C1 segment of cervical spinal cord (tissue), 14 donors: ENCODE measurements at regions not wholly inside any gene's neighbourhood (a gene's known extent, or its start where the extent isn't known, plus 50 kb on each side); places are given as distances from the start of the nearest gene placed in this dataset.
A peak's percentile ranks its signal among the peaks of the same experiment; 100 is the strongest.

ENCODE experiments used
- DNase-seq, 14 donors: peaks; one replicate each; lab custom pipeline; 2025; lab: John Stamatoyannopoulos, UW

DNA sequence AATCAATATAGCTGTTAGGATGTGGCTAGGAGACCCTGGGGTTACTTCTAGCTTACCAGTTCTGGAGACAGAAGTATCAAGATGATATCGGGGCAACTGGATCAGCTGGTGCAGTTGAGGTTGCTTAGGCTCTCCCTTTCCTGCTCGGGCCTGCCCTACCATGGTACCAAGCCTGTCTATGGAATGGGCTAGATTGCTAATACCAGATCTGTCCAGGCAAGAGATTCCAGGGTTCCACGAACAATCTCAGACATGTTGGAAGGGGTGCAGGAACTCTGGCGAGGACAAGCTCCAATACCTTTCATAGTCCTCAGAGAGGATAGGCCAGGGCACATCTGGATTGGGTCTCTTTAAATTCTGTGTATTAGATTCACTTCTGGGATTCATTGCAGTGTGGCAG lies 53.8 kb downstream of the ADM start:
- DNase-seq = no peak

DNA sequence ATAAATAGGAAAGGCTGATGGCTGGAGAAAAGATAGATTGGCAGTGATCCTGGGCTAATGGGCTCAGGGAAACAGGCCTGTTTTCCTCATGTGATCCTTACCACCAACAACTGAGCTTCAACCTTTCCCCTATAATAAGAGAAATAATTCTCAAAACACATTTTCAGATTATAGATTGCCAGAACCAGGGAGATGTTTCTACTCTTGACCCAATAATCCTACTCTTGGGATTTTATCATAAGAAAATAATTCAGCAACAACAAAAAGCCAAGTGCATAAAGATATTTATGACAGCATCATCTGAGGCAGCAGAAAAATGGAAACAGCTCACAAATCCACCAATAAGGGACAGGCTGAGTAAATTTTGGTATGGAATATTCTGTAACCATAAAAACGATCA lies 54.3 kb downstream of the ADM start:
- no peak for DNase-seq

DNA sequence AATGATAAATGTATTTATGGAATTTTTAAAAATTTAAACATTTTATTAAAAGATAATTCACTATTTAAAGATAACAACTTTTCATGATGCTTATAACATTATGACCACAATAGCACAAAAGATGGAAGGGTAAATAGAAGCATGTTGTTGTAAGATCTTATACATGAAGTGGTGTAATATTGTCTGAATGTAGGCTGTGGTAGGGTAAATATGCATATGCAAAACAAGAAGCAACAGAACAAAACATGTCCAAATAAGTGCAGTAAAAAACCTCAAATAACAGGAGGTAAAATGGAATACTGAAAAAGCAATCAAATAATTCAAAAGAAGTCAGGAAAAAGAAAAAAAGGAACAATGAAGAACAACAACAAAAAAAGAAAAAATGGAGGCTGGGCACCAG lies 56.0 kb downstream of the ADM start:
- no peak for DNase-seq

DNA sequence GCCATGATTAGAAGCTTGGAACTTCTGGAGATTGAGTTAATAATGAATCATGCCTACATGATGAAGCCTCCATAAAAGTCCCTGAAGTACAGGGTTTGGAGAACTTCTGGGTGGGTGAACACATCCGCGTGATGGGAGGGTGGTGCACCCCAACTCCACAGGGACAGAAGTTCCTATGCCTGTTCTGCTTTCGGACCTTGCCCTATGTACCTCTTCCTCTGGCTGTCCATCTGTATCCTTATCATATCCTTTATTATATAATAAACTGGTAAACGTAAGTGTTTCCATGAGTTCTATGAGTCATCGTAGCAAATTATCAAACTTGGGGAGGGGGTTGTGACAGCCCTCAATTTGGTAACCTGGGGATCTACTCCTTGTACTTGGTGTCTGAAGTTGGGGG lies 60.2 kb downstream of the ADM start:
- no peak for DNase-seq

DNA sequence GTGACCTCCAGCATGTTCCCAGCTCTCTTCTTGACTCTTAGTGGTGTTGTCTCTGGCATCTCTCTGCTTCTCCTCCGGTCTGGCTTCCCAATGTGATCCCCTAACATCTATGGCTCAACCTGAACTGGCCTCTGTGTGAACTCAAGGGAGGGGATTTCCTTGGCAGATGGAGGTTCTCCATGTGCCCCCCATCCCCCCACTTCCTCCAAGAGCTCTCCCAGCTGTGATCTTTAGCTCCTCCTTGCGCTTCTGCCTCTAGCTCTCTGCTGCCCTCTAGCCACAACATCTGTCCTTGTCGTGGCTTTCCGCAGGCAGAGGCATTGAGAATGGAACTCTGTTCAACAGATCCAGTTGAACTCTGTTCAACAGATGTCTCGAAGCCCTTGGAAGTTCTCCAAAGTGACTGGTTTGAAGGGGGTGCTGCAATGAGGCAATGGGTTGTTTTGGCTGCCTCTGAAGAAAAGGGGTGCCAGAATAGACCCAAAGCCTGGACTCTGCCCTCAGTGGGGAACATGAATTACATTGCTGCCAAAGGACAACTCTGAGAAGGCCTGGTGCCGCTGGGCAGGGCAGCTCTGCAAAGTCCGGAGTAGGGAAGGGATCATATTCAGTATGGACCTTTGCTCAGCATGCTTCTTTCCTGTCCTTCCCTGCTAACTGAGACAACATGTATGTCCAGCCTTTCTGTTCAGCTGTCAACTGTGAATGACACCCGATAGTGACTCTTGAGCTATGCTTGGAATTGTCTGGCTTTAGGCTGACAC lies 61.9 kb downstream of the ADM start:
- peak in 11 of 14 donors; percentile 9 to 63 (median 45) for DNase-seq

DNA sequence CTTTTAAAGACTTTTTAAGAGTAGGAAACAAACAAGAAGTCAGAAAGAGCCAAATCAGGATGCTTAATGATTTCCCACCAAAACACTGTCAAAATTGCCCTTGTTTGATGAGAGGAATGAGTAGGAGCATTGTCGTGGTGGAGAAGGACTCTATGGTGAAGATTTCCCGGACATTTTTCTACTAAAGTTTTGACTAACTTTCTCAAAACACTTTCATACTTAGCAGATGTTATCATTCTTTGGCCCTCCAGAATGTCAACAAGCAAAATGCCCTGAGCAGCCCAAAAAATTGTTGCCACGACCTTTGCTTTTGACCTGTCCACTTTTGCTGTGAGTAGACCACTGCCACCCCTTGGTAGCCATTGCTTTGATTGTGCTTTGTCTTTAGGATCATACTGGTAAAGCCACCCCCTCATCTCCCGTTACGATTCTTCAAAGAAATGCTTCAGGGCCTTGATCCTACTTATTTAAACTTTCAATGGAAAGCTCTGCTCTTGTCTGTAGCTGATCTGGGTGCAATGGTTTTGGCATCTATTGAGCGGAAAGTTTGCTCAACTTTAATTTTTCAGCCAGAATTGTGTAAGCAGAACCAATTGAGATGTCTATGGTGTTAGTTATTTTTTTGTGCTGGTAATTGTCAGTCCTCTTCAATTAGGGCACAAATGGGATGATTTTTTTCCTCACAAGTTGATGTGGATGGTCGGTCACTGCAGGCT lies 67.2 kb downstream of the ADM start:
- DNase-seq = no peak

DNA sequence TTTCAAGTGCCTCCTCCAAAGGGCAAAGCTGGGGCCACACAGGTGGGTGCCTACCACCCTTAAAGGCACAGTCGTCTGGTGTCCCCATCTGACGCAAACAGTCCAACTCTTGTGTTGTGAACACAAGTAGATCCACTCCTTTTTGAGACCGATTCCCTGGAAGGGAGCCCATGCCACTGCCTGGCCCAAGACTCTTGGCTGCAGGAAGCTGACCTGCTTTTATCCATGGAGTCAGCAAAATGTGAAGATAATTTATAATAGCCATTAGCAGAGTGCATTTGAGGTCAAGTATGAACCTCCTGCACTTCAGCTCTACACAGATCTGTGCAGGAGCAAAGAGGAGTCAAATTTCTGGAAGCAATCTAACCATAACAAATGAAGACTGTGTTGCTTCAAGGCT lies 68.5 kb downstream of the ADM start:
- peak in 2 of 14 donors; percentile 20 to 22 for DNase-seq

DNA sequence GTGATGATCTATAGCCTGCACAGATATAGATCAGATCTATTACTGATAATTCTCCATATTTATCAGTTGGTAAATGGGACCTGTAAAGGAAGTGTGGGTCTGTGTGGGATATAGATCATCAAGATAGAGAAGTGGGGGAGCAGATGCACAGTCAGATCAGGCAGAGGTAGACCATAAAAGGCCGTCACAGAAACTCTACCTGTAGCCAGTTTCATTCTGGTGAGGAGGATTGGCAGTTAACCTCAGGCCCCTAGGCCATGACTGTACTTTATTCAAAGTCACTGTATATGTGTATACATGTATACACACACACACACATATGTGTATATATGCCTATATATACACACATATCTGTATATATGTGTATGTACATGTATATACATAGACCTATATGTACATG lies 69.1 kb downstream of the ADM start:
- DNase-seq = no peak

DNA sequence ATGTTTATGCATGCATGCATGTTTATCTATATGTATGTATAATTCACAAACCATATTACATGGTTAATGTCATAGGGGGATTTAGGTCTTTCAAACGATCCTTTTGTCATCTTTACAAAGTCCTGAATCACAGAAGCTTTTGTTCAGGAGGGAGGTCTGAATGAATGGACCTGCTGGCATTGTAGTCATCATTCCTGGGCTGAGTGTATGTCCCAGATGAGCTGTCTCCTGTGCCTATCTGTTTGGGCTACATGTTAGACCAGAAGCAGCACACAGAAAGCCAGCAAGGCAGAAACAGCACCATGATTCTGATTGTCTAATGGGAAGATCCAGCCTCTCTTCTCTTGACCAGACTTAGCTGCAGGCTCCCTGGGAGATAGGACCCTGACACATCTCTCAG lies 69.5 kb downstream of the ADM start:
- DNase-seq = no peak

DNA sequence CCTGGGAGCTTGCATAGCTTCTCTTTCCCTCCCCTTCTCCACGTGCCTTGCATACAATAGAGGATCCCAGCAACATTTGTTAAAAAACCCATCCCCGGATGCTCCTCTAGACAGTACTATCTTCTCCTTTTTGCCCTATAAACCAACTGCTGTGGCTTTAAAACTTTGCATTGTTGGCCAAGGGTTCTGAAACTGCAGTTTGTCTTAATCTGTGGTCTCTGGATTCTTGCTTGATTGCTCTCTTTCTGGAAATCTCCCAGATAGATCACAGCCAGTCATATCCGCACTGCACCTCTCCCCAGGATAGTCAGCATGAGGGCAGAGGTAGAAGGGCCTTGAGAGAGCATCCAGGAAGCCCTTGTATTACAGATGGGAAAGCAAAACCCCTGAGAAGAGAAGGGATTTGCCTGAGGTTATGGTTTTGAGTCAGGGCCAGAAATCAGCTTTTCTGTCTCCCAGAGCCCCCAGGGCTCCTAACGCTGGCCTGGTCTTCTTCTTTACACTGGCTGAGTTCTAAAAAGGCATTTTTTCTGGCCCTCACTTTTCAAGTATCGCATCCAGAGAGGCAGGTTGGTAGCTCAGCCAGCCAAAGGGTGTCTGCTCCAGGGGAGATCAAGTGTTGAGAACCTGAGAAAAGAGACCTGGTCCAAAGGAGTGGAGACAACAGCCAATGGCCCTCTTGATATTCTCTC lies 70.6 kb downstream of the ADM start:
- DNase-seq = no peak

DNA sequence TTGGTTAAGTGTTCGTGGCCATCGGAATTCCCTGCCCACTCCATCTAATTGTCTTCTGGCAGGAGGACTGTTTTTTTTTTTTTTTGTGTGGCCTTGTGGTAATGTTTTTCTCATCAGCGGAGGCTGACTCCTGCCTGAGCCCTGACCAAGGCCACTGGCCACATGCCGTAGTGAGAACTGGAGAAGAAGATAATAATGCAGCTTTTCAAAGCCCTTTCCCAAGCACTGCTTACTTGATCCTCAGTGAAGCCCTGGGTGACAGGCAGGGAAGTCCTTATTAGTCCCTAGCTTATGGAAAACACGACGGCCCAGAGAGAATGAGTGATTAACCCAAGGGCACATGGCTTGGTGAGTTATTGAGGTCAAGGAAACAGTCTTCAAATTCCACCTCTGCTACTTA lies 71.2 kb downstream of the ADM start:
- DNase-seq = no peak

DNA sequence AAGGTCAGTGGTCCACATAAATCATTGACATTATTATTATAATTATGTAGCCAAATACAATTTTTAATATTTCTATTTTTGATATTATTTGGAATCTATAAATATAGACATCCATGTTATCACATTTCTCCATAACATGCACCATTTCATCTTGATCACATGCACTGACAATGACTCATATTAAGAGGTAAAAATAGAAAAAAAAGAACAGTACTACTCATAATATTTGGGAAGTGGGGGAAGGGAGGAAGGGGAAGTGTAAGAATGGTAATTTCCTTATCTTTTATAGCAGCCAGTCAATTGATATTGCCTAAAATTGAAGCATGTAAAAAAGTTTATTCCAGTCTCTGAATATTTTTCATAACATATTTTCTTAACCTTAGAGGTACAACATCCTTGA lies 72.3 kb downstream of the ADM start:
- DNase-seq = no peak

DNA sequence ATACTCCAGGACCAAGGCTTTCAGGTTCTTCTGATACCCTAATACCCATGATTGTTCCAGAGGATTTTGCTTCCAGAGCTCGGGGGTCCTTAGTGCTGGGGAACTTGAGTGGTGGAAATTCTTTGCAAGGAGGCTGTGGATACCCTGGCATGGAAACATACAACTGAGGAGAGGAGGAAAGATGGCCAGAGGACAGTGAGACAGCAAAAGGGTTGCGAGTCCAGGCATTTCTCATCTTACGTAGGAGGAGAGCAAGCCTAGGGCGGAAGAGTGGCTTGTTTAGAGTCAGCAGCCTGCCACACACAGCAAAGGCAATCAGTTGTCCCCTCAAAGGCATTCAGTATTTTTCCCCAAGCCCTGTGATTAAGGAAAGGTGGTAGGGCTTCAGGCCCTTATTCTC lies 73.5 kb downstream of the ADM start:
- no peak for DNase-seq

DNA sequence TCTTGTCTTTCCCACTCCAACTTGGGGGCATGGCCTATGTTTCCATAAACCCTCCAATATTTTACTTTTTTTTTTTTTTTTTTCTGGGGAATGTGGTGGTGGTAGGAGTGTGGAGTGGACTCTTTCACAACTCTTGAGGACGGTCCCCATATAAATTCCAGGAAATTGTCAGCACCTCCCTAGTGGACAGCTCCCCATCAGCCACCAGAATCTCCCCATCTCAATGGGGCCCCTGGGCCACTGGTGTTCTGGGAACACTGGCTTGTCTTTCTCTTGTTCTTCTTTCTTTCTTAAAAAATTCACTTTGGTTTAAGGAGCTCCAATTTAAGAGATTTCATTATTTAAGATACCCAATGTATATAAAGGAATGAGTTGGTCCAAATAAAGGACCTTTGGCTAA lies 74.1 kb downstream of the ADM start:
- no peak for DNase-seq

DNA sequence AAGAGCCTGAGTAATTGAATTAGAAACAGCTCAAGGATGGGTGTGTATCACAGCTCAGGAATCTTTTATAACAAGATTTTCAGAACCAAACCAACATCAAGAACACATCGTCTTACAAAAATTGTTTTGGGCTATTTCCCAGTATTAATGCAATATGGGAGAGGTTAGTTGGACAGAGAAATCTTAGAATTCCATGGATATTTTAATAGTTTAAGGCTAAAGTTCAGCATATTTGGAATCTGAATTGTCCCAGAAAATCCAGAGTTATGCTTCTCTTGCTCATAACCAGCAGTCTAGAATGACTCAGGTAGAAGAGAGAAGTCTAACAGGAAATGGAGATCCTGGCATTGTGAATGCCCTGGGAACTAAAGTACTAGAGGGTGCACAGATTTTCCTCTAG lies 74.6 kb downstream of the ADM start:
- no peak for DNase-seq

DNA sequence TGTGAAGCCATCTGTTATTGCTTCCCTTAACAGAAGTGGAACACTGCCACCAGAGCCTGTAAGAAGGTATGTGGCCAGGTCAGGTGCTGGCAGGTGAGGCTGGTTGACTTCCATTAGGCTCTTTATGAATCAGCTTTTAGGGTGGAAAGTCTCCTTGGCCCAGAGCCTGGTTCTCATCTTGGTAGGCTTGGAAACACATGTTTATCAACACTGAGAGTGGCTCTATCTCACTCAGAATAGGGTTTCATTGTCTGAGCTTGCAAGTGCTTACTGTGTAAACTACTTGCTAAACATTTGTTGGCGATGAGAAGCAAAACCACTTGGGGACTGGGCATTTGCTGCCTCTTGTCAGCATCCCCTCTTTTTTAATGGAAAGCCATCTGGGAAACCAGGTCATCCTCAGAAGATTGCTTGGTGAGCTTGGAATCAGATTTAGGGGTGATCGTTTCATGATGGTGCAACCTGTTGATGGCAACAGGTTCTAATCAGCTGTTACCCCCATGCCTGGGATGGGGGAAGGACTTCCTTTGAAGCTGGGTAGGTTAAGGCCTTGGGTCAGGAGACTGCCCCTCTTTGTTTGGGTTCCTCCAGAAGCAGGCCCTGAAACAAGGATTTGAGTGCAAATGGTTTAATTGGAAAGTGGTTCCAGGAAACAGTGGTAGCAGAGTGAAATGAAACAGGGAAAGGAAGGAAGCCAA lies 75.0 kb upstream of the AMPD3 start:
- DNase-seq = no peak

DNA sequence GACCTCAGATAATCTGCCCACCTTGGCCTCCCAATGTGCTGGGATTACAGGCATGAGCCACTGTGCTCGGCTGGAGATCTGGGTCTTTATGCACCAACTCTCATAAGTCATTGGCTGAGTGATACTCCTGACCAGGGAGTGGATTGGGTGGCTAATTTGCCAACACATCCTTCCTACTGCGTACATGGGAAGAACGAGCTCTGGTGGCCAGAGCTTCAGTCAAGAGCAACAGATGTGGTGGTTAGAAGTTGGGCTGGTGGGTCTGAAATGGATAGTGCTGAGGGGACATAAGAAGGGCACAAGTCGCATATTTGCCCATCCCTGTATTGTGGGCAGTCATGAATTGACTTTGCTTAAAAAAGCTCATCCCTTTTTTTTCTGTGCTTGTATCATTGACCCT lies 74.1 kb upstream of the AMPD3 start:
- no peak for DNase-seq

DNA sequence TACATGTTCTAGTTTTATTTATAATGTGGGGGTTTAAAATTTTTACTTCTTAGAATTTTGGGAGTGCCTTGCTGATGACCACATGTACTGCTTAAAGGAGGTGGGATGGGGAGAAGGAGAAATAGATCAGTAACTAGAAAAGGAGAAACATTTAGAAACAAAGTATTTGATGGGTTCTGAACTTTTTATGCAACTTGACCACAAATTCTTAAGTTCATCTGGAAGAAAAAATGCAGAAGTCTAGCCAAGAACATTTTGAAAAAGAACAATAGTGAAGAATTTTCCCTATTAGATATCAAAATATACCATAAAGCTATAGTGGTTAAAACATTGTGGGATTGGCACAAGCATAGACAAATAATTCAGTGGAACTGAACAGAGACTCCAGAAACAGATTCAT lies 73.3 kb upstream of the AMPD3 start:
- no peak for DNase-seq

DNA sequence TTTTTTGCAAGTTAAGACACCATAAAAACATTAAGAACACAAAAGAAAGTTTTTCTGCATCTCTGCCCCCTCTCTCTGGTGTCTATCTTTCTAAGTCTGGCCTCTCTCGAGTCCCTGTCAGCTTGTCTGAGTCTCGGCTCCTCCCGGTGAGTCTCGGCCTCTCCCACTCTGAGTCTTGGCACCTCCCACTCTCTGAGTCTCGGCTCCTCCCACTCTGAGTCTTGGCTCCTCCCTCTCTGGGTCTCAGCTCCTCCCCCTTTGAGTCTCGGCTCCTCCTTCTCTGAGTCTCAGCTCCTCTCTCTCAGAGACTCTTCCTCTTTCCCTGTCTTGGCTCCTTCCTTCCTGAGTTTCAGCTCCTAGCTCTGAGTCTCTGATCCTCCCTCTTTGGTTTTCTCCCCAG lies 72.5 kb upstream of the AMPD3 start:
- DNase-seq = no peak

DNA sequence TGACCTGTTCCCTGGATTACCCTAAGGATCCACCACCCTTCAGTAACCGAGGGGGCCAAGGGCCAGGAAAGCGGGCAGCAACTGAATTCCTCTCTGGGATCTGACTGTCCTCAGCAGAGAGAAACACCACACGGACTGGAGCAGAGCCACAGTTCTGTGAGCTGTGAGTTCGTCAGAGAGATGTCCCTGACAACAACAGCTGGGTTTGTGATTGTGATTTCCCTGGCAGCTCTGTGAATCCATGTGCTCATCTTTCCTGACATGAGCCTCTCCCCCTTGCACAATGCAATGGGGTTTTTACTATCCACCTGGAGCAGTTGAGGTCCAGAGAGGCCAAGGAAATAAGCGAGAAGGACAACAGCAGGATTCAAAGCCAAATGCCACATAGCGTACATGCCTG lies 69.4 kb upstream of the AMPD3 start:
- DNase-seq = no peak

DNA sequence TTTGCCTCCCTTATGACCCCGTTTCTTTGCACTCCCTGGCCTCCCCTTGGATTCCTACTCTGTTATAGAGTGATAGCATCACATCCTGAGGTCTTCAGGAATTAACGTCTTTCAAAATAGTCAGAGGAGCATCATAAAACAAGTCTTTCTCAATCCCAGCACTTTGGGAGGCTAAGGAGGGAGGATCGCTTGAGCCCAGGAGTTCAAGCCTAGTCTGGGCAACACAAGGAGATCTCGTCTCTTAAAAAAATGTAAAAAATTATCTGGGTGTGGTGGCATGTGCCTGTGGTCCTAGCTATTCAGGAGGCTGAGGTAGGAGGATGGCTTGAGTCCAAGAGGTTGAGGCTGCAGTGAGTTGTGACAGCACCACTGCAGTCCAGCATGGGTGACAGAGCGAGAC lies 68.7 kb upstream of the AMPD3 start:
- DNase-seq = no peak

DNA sequence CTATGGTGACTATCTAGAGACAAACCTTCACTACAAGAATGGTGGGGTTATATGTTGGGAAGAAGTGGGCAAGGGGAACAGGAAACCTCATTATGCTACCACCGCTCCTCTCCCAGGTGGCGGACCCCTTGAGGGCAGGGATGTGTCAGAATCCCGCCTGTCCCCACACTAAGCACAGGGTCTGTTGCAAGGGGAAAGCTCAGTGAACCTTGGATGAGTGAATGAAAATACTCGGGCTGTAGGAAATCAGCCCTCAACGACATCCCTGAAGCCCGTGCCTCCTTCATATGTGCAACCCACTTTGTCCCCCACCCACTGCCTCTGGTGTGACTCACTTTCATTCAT lies 68.2 kb upstream of the AMPD3 start:
- DNase-seq = no peak
